ENCODE measurements at regions not wholly inside any gene's neighbourhood (a gene's known extent, or its start where the extent isn't known, plus 50 kb on each side); places are given as distances from the start of the nearest gene placed in this dataset.

GRCh38 chr6:92748131-92748530, 671.2 kb downstream of the EPHA7 start:
- TF ChIP-seq CTCF (conservative IDR thresholded peaks at IDR 0.05; ENCODE audit: low read depth, low read length) (no peak), EZH2phosphoT487 (IDR thresholded peaks at IDR 0.05; ENCODE audit: borderline replicate concordance, low read length) (no peak), EZH2 (IDR thresholded peaks at IDR 0.05; ENCODE audit: low read length, unreplicated experiment) (no peak)

Measured in PC-3 (cell line).